GM12891 (cell line): ENCODE measurements at regions not wholly inside any gene's neighbourhood (a gene's known extent, or its start where the extent isn't known, plus 50 kb on each side); places are given as distances from the start of the nearest gene placed in this dataset.

Experiments used
- DNase-seq: peaks from one replicate; pipeline ENCODE4 v3.0.0; 2011; ENCODE audit warnings: low spot score; ENCODE audit not compliant: insufficient read length
- FAIRE-seq: peaks from 2 replicates; lab custom pipeline; 2011; peaks lifted over from hg19 to GRCh38; lab: Jason Lieb, UNC
- PAX5 ChIP-seq: IDR thresholded peaks from 2 replicates; pipeline ENCODE4 v1.6.1; 2011; ENCODE audit warnings: low read length, moderate library complexity, mild to moderate bottlenecking; ENCODE audit not compliant: insufficient read depth, severe bottlenecking
- POLR2A ChIP-seq: IDR thresholded peaks from 2 replicates; pipeline ENCODE4 v1.6.1; 2011; ENCODE audit warnings: low read depth, low read length, control low read depth
- POLR2AphosphoS5 ChIP-seq: IDR thresholded peaks from 2 replicates; pipeline ENCODE4 v1.6.1; 2011; ENCODE audit warnings: low read depth, low read length, control low read depth
- POU2F2 ChIP-seq: IDR thresholded peaks from 2 replicates; pipeline ENCODE4 v1.6.1; 2011; ENCODE audit warnings: low read depth, mild to moderate bottlenecking, control low read depth, low read length, moderate library complexity
- SPI1 ChIP-seq: IDR thresholded peaks from 2 replicates; pipeline ENCODE4 v1.6.1; 2011; ENCODE audit warnings: low read depth, low read length, control low read depth
- TAF1 ChIP-seq: IDR thresholded peaks from 2 replicates; pipeline ENCODE4 v1.6.1; 2011; ENCODE audit warnings: low read depth, low read length, control low read depth

DNA sequence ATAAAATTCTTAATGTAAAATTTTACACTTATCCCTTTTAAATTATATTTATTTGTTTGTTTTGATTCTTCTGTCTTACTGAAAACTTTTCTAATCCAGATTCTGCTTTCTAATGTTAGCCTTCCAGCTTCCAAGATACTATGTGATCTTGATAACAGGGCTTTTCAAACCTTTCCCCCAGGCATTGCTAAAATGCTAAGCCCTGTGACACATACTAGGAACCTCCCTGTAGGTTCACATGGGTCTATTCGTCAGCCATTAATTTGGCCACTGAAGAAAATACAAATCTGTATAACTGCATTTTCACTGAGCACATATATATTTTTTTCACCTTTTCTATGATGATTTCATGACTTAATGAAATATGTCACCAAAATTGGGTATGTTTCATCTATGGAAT lies 92.8 kb upstream of the MAP4K3 start:
- no peak for FAIRE-seq
- no peak for TF ChIP-seq POLR2A
- TF ChIP-seq PAX5: no peak
- no peak for TF ChIP-seq POLR2AphosphoS5
- no peak for TF ChIP-seq SPI1
- no peak for TF ChIP-seq TAF1
- TF ChIP-seq POU2F2: no peak
- no peak for DNase-seq

DNA sequence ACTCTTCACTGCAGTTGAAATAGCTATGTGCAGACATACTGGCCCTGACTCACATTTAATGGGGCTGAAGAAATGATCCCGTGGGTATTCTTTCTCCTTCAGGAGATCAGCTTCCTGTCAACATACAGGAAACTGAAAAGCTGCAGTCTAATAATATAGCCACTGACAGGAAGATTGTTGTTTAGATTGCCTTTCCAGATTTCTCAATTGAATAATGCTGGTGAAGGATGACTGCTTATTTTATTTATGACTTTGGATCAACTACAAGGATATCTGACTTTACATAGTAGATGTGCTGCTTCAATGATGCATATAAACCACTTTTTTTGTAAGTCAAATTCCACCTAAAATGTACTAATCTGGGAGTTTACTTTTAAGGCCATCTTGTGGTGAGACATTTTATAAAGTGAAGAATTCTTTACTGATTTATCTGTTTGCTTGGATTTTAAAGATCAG lies 93.4 kb upstream of the MAP4K3 start:
- no peak for TF ChIP-seq POU2F2
- TF ChIP-seq PAX5: no peak
- no peak for TF ChIP-seq POLR2A
- TF ChIP-seq SPI1: no peak
- TF ChIP-seq TAF1: no peak
- no peak for TF ChIP-seq POLR2AphosphoS5
- DNase-seq: no peak
- FAIRE-seq: no peak

DNA sequence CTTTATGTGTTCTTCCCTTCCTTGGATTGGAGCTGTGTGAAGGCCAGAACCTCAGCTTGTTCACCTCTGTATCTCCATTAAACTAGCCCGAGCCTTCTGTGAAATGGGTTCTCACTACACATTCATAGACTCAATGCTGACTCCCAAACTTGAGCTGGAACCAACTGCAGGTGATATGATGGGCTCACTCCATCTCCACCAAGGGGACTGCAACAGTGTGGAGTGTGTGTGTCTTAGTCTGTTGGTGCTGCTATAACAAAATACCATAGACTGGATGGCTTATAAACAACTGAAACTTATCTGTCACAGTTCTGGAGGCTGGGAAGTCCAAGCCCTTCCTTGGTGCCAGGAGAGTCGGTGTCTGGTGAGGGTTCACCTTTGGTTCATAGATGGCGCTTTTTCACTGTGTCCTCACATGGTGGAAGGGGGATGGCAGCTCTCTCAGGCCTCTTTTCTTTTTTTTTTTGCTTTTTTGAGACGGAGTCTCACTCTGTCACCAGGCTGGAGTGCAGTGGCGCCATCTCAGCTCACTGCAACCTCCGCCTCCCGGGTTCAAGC lies 94.2 kb upstream of the MAP4K3 start:
- DNase-seq (no peak), FAIRE-seq (peak; percentile 69)
- TF ChIP-seq TAF1: no peak
- TF ChIP-seq POLR2AphosphoS5: no peak
- no peak for TF ChIP-seq POLR2A
- TF ChIP-seq SPI1: no peak
- no peak for TF ChIP-seq PAX5
- no peak for TF ChIP-seq POU2F2

DNA sequence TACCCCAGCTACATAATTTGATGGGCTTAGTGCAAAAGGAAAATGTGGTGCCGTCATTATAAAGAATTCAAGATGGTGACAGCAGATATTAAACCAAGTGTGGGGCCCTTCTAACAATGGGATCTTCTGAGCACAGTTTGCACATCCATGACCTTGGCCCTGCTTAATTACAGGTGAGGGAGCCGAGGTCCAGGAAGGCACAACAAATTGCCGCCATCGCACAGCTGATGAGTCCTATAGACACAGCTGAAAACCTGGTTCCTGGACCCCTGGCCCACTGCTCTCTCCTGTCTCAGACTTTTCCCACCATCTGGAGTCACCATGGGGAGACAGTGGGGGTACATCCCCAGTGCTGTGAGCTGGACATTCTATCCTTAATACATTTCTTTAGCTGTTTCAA lies 95.8 kb upstream of the MAP4K3 start:
- DNase-seq: no peak
- TF ChIP-seq TAF1: no peak
- TF ChIP-seq POU2F2: no peak
- TF ChIP-seq POLR2AphosphoS5: no peak
- TF ChIP-seq SPI1: no peak
- TF ChIP-seq PAX5: no peak
- TF ChIP-seq POLR2A: no peak
- no peak for FAIRE-seq

DNA sequence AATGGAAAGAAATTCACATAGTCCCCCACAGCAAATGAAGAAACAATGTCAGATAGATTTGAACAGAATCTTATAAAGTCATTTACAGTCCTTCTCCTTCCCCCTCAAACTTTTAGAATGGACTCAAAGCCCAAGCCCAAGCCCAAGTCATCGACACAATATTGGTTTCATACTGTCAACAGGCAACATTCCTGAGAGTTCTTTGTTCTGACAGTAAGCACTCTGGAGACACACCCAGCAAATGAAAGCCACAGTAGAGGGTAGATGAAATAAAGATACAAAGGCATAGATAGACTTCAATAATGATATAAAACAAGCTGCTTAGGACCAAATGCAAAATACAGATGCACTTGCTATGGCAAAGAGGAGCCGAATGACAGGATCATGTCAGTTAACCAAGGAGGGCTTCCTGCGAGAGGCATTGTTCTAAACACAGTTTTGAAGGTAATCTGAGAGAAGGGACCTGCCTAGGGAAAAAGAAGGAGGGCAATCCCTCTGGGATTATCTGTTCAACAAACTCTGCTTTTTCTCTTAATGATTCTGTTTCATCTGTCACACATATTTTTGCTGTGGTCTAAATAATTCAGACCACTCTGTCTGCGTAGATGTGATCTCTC lies 97.1 kb upstream of the MAP4K3 start:
- FAIRE-seq (no peak), DNase-seq (no peak)
- no peak for TF ChIP-seq PAX5
- no peak for TF ChIP-seq POLR2AphosphoS5
- TF ChIP-seq POLR2A: no peak
- TF ChIP-seq TAF1: no peak

DNA sequence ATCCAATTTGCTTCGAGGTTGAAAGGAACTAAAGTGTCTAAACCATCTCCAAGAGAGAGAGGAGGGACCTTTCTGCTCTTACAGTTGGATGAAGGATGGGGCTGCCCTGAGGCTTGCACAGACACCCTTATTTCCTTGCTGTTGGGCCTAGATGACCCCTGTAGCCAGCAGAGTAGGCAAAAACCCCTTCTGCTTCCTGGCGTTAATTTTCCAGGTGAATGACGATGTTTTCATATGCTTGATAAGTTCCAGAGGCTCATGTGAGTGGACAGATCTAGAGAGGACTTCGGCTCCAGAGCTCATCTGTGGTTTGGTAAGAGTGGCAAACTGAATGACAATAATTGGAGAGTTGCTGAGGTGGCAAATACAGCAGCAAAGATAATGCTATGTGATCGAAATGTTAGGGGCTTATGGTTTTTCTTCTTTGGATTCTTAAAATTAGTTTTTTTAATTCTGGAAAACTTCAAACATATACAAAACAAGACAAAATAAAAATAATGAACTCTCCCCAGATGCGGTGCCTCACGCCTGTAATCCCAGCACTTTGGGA lies 98.6 kb upstream of the MAP4K3 start:
- no peak for FAIRE-seq
- TF ChIP-seq TAF1 (no peak), POU2F2 (no peak), SPI1 (no peak), POLR2A (no peak), POLR2AphosphoS5 (no peak), PAX5 (no peak)
- no peak for DNase-seq

DNA sequence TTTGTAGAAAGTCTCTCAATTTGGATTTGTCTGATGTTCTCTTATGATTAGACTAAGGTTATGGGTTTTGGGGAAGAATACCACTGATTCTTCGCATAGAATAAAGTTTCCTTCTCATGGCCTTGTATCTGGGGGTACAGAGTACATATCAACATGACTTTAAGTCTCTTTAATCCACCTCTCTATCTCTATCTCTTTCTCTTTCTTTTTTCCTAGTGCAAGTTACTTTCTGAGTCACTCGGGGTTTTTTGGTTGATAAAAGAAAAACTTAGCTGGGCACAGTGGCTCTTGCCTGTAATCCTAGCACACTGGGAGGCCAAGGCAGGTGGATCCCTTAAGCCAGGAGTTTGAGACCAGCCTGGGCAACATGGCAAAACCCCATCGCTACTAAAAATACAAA lies 100.1 kb upstream of the MAP4K3 start:
- FAIRE-seq: no peak
- TF ChIP-seq TAF1 (no peak), PAX5 (no peak), SPI1 (no peak), POLR2A (no peak), POLR2AphosphoS5 (no peak), POU2F2 (no peak)

DNA sequence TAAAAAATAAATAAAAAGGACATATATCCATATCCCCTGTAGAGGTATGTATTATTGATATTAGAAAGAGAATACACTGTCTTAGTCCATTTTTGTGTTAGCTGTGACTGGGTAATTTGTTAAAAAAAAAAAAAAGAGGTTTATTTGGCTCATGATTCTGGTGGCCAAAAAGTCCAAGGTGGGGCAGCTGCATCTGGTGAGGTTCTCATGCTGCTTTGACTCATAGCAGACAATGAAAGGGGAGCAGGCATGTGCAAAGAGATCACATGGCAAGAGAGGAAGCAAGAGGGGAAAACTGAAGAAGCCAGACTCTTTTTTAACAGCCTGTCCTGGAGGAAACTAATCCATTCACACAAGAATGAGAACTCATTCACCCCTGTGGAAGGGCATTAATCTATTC lies 101.6 kb upstream of the MAP4K3 start:
- DNase-seq (no peak), FAIRE-seq (no peak)
- TF ChIP-seq TAF1 (no peak), PAX5 (no peak), POLR2A (no peak), POLR2AphosphoS5 (no peak), POU2F2 (no peak), SPI1 (no peak)

More for the DNA sequence above, 100.1 kb upstream of the MAP4K3 start:
- no peak for DNase-seq

DNA sequence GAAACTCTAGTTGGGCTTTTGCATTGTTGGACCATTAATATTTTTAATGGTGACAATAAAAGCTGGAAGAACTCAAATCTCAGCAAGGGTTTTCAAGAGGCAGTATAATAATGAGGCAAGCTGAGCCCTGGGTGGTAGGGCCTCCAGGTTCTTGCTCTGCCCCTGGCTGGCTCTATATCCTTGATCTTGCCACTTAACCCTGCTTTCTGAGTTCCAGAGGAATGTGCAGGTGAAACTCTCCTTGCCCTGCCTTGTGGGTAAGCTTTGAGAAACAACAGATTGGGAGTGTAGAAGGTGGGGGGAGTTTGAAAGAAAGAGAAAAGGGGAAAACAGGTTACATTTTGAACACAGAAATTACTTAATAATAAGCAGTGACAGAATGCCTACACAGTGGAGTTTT lies 103.3 kb upstream of the MAP4K3 start:
- FAIRE-seq: no peak
- no peak for DNase-seq
- TF ChIP-seq POLR2A (no peak), POU2F2 (no peak), PAX5 (no peak), POLR2AphosphoS5 (no peak), TAF1 (no peak), SPI1 (no peak)

DNA sequence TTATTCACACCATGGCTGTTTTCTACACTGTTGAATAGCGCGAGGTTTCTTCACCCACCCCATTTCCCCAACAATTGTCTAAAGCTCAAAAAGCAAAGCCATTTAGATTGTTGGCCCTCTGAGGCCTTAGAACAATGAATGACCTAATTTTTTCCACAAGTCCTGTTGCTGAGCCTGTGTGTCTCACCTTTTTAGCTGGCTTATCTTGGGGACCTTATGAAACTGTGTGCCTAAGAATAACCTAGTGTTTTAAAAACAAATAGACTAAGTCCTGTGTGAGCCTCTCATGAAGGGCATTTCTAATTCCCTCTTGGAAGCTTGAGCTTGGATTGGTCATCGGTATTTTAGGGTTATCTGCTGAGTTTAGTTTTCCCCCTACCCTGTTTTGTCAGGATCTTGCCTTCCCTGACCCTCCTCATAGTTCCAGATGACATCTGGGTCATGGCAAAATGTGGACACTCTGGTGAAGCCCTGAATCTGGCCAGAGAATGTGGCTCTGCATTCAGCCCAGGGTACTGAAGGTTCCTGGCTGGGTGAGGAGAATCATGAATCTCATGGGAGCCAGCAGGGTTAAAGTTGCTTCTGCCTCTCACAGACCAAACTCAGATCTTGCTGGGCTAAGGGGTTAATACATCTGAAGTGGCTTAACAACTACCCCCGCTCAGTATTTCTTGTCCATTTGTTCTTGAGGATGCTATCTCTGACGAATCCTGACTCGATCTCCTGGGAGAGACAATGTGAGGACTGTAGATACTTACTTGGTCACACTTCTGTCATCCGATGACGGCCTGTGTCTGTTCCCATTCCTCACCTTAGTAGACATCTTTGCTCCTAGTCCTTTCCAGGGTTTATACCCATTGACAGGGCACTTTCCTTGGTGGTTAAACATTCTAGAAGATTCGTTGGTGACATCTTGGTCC lies 104.2 kb upstream of the MAP4K3 start:
- no peak for FAIRE-seq
- DNase-seq: no peak
- TF ChIP-seq POLR2A (no peak), TAF1 (no peak), POU2F2 (no peak), SPI1 (no peak), POLR2AphosphoS5 (no peak), PAX5 (no peak)
